ENCODE measurements at regions not wholly inside any gene's neighbourhood (a gene's known extent, or its start where the extent isn't known, plus 50 kb on each side); places are given as distances from the start of the nearest gene placed in this dataset.

DNA sequence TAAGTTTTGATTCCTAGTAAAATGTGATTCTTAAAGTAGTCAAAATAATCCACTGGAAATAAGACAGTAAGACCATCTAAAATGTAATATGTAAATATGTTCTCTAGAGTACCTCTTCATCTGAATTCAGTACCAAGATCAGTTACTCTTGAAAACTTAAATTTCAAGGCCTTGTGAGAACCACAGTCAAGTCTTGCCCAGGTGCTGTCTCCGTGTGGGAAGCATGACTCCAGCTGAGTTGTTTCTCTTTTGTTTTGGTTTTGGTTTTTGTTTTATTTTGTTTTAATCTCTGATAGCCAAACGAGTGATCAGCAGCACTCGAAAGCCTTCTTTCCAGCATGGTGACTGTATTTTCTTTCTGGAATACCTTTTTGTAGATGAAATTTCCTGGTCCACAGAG, 907.0 kb downstream of the KCNJ18 start:
- no peaks in the 10 kb centered on the region for H3K4me1 Mint-ChIP-seq (ENCODE audit: unreplicated experiment)
- no peaks in the 10 kb centered on the region for H3K36me3 Mint-ChIP-seq
- DNase-seq (ENCODE audit: extremely low spot score, unreplicated experiment): no peak
- TF ChIP-seq, protein P1, sequence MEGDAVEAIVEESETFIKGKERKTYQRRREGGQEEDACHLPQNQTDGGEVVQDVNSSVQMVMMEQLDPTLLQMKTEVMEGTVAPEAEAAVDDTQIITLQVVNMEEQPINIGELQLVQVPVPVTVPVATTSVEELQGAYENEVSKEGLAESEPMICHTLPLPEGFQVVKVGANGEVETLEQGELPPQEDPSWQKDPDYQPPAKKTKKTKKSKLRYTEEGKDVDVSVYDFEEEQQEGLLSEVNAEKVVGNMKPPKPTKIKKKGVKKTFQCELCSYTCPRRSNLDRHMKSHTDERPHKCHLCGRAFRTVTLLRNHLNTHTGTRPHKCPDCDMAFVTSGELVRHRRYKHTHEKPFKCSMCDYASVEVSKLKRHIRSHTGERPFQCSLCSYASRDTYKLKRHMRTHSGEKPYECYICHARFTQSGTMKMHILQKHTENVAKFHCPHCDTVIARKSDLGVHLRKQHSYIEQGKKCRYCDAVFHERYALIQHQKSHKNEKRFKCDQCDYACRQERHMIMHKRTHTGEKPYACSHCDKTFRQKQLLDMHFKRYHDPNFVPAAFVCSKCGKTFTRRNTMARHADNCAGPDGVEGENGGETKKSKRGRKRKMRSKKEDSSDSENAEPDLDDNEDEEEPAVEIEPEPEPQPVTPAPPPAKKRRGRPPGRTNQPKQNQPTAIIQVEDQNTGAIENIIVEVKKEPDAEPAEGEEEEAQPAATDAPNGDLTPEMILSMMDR (conservative IDR thresholded peaks at IDR 0.05): no peak
- no peaks in the 10 kb centered on the region for H3K27me3 Mint-ChIP-seq
- H3K4me3 Mint-ChIP-seq: no peak overlapping the region
- no peak overlapping the region for H3K27ac Mint-ChIP-seq
- no peaks in the 10 kb centered on the region for H3K9me3 Mint-ChIP-seq

DNA sequence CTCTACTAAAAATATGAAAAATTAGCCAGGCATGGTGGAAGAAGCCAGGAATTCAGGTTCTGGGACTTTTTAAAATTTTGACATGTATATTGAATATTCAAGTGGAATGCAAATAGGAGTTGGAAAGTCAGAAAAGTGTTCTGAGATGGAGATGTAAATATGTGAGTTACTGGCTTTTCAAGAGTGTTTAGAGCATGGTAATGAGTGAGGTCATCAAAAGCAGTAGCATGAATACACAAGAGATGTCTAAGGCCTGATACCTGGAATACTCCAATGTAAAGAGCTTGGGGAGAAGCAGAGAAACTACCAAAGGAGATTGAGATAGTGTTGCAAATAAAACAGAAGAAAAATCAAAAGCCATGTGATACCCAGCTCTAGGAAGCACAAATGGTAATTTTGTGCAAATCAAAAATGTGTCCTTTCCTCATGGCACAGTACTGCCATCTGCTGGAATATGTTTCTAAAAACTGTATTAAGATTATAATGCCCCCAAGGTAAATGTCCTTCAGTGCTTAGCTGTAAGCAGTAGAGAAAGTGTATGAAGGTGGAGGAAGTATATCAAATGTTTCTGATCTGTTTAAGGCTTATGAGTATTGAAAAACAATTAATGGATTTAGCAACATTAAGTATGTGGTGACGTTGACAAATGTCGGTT, 908.4 kb downstream of the KCNJ18 start:
- Mint-ChIP-seq H3K9me3 (no peaks in the 10 kb centered on the region), H3K36me3 (no peaks in the 10 kb centered on the region), H3K4me1 (ENCODE audit: unreplicated experiment) (no peaks in the 10 kb centered on the region), H3K27me3 (no peaks in the 10 kb centered on the region), H3K27ac (no peak overlapping the region), H3K4me3 (no peak overlapping the region)
- no peak for DNase-seq (ENCODE audit: extremely low spot score, unreplicated experiment)
- TF ChIP-seq, protein P1 (conservative IDR thresholded peaks at IDR 0.05): peak; percentile 40

Measured in type B pancreatic cell (in vitro differentiated cells).